Endothelial cell of umbilical vein (primary cell): ENCODE measurements at regions not wholly inside any gene's neighbourhood (a gene's known extent, or its start where the extent isn't known, plus 50 kb on each side); places are given as distances from the start of the nearest gene placed in this dataset.

Experiments used
- BruUV-seq: library from RNA; stranded (reverse); fragments of 400-500 nt; replicated peaks from 2 replicates; lab custom pipeline; 2021; lab: Mats Ljungman, UMichigan
- CTCF ChIA-PET: fragments of 300-600, 350-600 bp; sonication (Branson Sonifier 250); formaldehyde crosslinking; loops from one replicate; lab custom pipeline; 2021; ENCODE audit warnings: antibody characterized with exemption, inconsistent platforms; lab: Charles Lee
- POLR2A ChIA-PET: fragments of 300-600, 350-600 bp; sonication (Branson Sonifier 250); formaldehyde crosslinking; loops from one replicate; lab custom pipeline; 2021; ENCODE audit warnings: antibody characterized with exemption, inconsistent platforms; lab: Charles Lee
- DNase-seq: peaks from one replicate; pipeline ENCODE4 v3.0.0-alpha.2; 2011; ENCODE audit warnings: low read depth, low spot score
- FAIRE-seq: peaks from 2 replicates; lab custom pipeline; 2011; peaks lifted over from hg19 to GRCh38; lab: Jason Lieb, UNC
- H2AFZ ChIP-seq: 2 replicates; pipeline ENCODE4 v1.6.0; 2012; ENCODE audit warnings: low read depth, low read length, control low read depth, inconsistent platforms
- H3K27ac ChIP-seq: 2 replicates; pipeline ENCODE4 v1.5.1; 2011; ENCODE audit warnings: low read depth, mild to moderate bottlenecking, control low read depth, low read length, moderate library complexity; ENCODE audit not compliant: insufficient read depth
- H3K27me3 ChIP-seq, 2 experiments: 2 replicates each; pipeline versions ENCODE4 v1.6.0 to v1.6.1; 2011; ENCODE audit warnings: low read length in 2 of 2, mixed read lengths in 1 of 2; ENCODE audit not compliant: control insufficient read depth in 2 of 2, insufficient read depth in 2 of 2
- H3K36me3 ChIP-seq, 2 experiments: 2 replicates in 1 of 2; 3 replicates in 1 of 2; pipeline ENCODE4 v1.5.1; 2011; ENCODE audit warnings: low read length in 2 of 2, mild to moderate bottlenecking in 1 of 2, moderate library complexity in 1 of 2; ENCODE audit not compliant: control insufficient read depth in 2 of 2, insufficient read depth in 2 of 2; ENCODE audit errors: extremely low read depth in 1 of 2
- H3K4me1 ChIP-seq: 3 replicates; pipeline ENCODE4 v1.5.1; 2011; ENCODE audit warnings: mild to moderate bottlenecking, low read length; ENCODE audit not compliant: control insufficient read depth, insufficient read depth; ENCODE audit errors: extremely low read depth
- H3K4me2 ChIP-seq: 2 replicates; pipeline ENCODE4 v1.6.1; 2011; ENCODE audit warnings: low read length, control low read depth, mixed read lengths; ENCODE audit not compliant: insufficient read depth
- H3K4me3 ChIP-seq, 3 experiments: fragments of 200-600 bp in 1 of 3; sonication (generic), shearing (Covaris generic) in 1 of 3; replicated peaks in 1 of 3; 2 replicates each; pipeline ENCODE4 v1.5.1; 2011 to 2016; ENCODE audit warnings: control low read depth in 3 of 3, low read length in 3 of 3, mild to moderate bottlenecking in 2 of 3, inconsistent platforms in 1 of 3, low read depth in 1 of 3, moderate library complexity in 1 of 3; ENCODE audit not compliant: insufficient read depth in 1 of 3
- H3K79me2 ChIP-seq: 2 replicates; pipeline ENCODE4 v1.6.0; 2012; ENCODE audit warnings: low read length, inconsistent platforms; ENCODE audit not compliant: control insufficient read depth, insufficient read depth
- H3K9ac ChIP-seq: replicated peaks from 2 replicates; pipeline ENCODE3; 2011; ENCODE audit warnings: low read length, control low read depth; ENCODE audit not compliant: insufficient read depth; ENCODE audit errors: extremely low read depth
- H3K9me1 ChIP-seq: replicated peaks from 3 replicates; pipeline ENCODE4 v1.6.0; 2011; ENCODE audit warnings: mild to moderate bottlenecking, low read length; ENCODE audit not compliant: control insufficient read depth, insufficient read depth; ENCODE audit errors: extremely low read depth
- H3K9me3 ChIP-seq: replicated peaks from 2 replicates; pipeline ENCODE4 v1.5.1; 2012; ENCODE audit warnings: low read length, inconsistent platforms; ENCODE audit not compliant: control insufficient read depth, insufficient read depth
- H4K20me1 ChIP-seq: replicated peaks from 2 replicates; pipeline ENCODE3; 2011; ENCODE audit warnings: mild to moderate bottlenecking, low read length; ENCODE audit not compliant: control insufficient read depth, insufficient read depth; ENCODE audit errors: extremely low read depth
- CTCF ChIP-seq, 2 donors: IDR thresholded peaks; 1 replicate in 1 of 2; 2 replicates in 1 of 2; pipeline ENCODE4 v1.5.1; 2011; ENCODE audit warnings: low read length in 2 of 2, mild to moderate bottlenecking in 2 of 2, moderate library complexity in 2 of 2, control low read depth in 1 of 2, inconsistent platforms in 1 of 2, low read depth in 1 of 2; ENCODE audit not compliant: insufficient read depth in 1 of 2; ENCODE audit errors: extremely low read depth in 1 of 2
- EZH2 ChIP-seq: IDR thresholded peaks from 2 replicates; pipeline ENCODE4 v1.6.1; 2012; ENCODE audit warnings: borderline replicate concordance, low read depth, mild to moderate bottlenecking, moderate library complexity, low read length, inconsistent platforms; ENCODE audit not compliant: severe bottlenecking
- FOS ChIP-seq: IDR thresholded peaks from 2 replicates; pipeline ENCODE4 v1.6.1; 2011; ENCODE audit warnings: mild to moderate bottlenecking, low read length, moderate library complexity, borderline replicate concordance; ENCODE audit not compliant: insufficient read depth
- GATA2 ChIP-seq: IDR thresholded peaks from 2 replicates; pipeline ENCODE4 v1.7.0; 2011; ENCODE audit warnings: low read depth, mild to moderate bottlenecking, moderate library complexity, mixed read lengths, low read length; ENCODE audit not compliant: insufficient read length, insufficient read depth
- JUN ChIP-seq: IDR thresholded peaks from 2 replicates; pipeline ENCODE4 v1.6.1; 2011; ENCODE audit warnings: borderline replicate concordance, low read depth; ENCODE audit not compliant: insufficient read length, insufficient read depth
- MAX ChIP-seq: IDR thresholded peaks from 2 replicates; pipeline ENCODE4 v1.6.1; 2011; ENCODE audit not compliant: insufficient read depth, insufficient read length
- MYC ChIP-seq: IDR thresholded peaks from one replicate; pipeline ENCODE4 v1.6.1; 2011; ENCODE audit warnings: mild to moderate bottlenecking, low read depth, low read length
- POLR2A ChIP-seq: IDR thresholded peaks from 2 replicates; pipeline ENCODE4 v1.6.1; 2012; ENCODE audit warnings: low read depth, mild to moderate bottlenecking, control low read depth, low read length
- POLR2AphosphoS5 ChIP-seq: IDR thresholded peaks from 2 replicates; pipeline ENCODE4 v1.6.1; 2012; ENCODE audit warnings: low read depth, mild to moderate bottlenecking, control low read depth, low read length, moderate library complexity; ENCODE audit not compliant: insufficient read depth
- dilution Hi-C: fragments of 300-500 bp; cut with MboI; formaldehyde crosslinking; loops from one replicate; pipeline ENCODE4 v1.15.0; 2019; ENCODE audit warnings: low sequenced_read_pairs; ENCODE audit not compliant: extremely low pct_ligation_motif_present
- intact Hi-C: fragments of 100-400 bp; cut with micrococcal nuclease; formaldehyde crosslinking; loops from one replicate; pipeline ENCODE4 v1.10.0; 2022

- no peak overlapping the region for H3K9ac ChIP-seq
- no peaks in the 10 kb centered on the region for H3K27me3 ChIP-seq
- intact Hi-C loops (no loop called here), dilution Hi-C loops (no loop called here)
- no peak for DNase-seq
- no peak overlapping the region for H3K4me2 ChIP-seq
- no peak overlapping the region for H2AFZ ChIP-seq
- H3K4me1 ChIP-seq, result no peaks in the 10 kb centered on the region
- H3K27ac ChIP-seq, result no peak overlapping the region
- no peaks in the 10 kb centered on the region for H3K9me3 ChIP-seq
- no peaks in the 10 kb centered on the region for H3K9me1 ChIP-seq
- no TSS peak for BruUV-seq
- no peak for FAIRE-seq
- ChIA-PET POLR2A (no interaction called here), CTCF (no interaction called here)
- no peaks in the 10 kb centered on the region for H3K79me2 ChIP-seq
- H3K4me3 ChIP-seq, result no peak overlapping the region
- no peaks in the 10 kb centered on the region for H4K20me1 ChIP-seq
- no peaks in the 10 kb centered on the region for H3K36me3 ChIP-seq
- TF ChIP-seq MAX (no peak), POLR2A (no peak), MYC (no peak), EZH2 (no peak), FOS (no peak), CTCF (IDR thresholded peaks at IDR 0.05; ENCODE audit: extremely low read depth in 1 of 2, insufficient read depth in 1 of 2, low read depth in 1 of 2, low read length in 2 of 2) (no peak), GATA2 (no peak), POLR2AphosphoS5 (no peak), JUN (no peak)
Measured at GRCh38 chr1:199751506-199751905, 276.0 kb upstream of the NR5A2 start.
